Tibial nerve (tissue), 3 donors: ENCODE measurements at regions not wholly inside any gene's neighbourhood (a gene's known extent, or its start where the extent isn't known, plus 50 kb on each side); places are given as distances from the start of the nearest gene placed in this dataset.

ENCODE experiments used
- POLR2A ChIP-seq, 2 donors: fragments of 450-650 bp; IDR thresholded peaks; one replicate each; pipeline ENCODE4 v1.6.1; 2017; ENCODE audit warnings: antibody characterized with exemption in 2 of 2, mild to moderate bottlenecking in 2 of 2, moderate library complexity in 2 of 2
- TF ChIP-seq, protein P1 (sequence below), 5 experiments: fragments of 200-600 bp in 3 of 5; fragments of 450-650 bp in 2 of 5; sonication (generic) in 3 of 5; IDR thresholded peaks; one replicate each; pipeline ENCODE4 v1.5.1; 2016 to 2019; ENCODE audit warnings: antibody characterized with exemption in 5 of 5, mild to moderate bottlenecking in 3 of 5, moderate library complexity in 2 of 5

DNA sequence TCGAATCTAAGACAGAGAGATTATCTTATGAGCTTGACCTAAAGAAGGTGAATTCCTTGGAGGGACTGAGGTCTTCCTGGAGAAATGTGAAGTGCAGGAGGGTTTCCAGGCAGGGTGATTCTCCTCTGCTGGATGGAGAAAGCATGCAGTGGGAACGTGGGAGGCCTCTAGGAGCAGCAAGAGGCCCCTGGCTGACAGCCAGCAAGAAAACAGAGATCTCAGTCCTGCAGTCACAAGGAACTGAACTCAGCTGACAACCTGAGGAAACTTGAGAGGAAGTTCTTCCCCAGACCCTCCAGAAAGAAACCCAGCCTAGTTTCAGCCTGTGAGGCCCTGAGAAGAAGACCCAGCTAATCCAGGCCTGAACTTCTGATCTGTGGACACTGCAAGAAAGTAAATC lies 345.9 kb downstream of the FAM72C start:
- TF ChIP-seq POLR2A (IDR thresholded peaks at IDR 0.05), result no peak
- TF ChIP-seq, protein P1, sequence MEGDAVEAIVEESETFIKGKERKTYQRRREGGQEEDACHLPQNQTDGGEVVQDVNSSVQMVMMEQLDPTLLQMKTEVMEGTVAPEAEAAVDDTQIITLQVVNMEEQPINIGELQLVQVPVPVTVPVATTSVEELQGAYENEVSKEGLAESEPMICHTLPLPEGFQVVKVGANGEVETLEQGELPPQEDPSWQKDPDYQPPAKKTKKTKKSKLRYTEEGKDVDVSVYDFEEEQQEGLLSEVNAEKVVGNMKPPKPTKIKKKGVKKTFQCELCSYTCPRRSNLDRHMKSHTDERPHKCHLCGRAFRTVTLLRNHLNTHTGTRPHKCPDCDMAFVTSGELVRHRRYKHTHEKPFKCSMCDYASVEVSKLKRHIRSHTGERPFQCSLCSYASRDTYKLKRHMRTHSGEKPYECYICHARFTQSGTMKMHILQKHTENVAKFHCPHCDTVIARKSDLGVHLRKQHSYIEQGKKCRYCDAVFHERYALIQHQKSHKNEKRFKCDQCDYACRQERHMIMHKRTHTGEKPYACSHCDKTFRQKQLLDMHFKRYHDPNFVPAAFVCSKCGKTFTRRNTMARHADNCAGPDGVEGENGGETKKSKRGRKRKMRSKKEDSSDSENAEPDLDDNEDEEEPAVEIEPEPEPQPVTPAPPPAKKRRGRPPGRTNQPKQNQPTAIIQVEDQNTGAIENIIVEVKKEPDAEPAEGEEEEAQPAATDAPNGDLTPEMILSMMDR (IDR thresholded peaks at IDR 0.05), result no peak
